AG08395 (cell line): ENCODE measurements at regions not wholly inside any gene's neighbourhood (a gene's known extent, or its start where the extent isn't known, plus 50 kb on each side); places are given as distances from the start of the nearest gene placed in this dataset.

Experiments used
- DNase-seq: peaks from one replicate; pipeline ENCODE4 v3.0.0; 2012; ENCODE audit warnings: mixed read lengths, low spot score

DNA sequence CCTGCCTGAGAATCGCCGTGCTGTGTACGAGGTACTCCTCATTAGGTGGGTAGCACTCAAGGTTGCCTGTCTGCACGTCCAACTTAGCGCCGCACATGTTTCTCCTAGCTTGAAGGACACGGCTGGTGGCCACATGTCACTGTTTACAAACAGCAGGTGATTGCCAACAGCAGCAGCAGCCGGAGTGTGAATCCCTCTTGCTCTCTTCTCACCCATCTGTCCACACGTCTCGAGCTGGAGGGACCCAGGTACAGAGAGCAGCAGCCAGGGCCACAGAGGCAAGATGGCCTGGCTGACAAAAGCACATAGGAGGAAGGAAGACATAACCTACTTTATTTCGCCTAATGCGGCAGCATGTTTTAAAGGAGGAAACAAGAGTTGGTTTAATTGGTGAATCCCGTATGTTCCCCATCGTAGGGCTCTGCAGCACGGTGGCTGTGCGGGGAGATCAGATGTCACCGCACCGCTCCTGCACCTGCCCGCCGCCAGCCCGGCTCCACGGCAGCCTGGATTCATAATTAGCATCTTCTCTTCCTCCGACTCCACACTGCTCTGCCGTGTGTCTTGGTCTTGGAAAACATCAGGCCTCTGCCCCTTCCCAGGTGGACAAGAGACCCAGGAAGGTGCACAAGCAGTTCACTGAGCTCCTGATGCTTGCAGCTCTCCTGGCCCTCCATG, 201.6 kb upstream of the IRX1 start:
- no peak for DNase-seq

DNA sequence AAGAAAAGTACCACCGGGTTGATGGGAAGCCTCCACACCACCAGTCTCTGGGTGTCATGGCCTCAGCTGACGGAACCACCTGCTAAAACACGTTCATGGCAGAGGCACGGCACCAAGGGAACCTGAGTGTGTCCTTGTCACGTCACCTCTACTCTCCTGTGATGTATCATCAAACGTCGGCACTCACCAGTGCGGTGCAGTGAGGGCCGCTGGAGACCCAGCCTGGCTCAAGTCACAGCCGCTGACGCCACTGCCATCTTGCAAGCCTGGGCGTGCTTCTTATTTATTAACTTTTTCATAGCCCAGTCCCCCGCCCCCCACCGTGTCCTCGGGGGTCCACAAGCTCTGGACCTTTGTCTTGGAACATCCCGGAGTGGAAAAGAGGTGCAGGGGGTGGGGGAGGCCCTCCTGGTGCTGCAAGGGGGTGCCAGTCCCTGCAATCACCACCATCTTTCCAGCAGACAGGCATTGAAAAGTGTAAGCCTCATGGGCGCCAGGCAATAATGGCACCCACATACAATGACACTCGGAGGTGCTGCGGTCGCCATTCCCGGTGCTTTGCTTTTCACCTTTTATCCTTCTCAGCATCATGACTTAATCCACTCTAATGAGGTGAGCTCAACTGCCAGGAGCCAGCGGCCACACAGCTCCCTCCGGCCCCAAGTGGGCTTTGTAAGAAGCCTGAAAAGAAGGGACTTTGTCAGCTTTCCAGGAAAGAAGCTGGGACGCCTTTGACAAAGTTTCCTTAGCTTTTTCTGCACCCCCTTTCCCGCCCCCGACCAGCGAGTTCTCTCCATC, 202.3 kb upstream of the IRX1 start:
- DNase-seq = no peak

DNA sequence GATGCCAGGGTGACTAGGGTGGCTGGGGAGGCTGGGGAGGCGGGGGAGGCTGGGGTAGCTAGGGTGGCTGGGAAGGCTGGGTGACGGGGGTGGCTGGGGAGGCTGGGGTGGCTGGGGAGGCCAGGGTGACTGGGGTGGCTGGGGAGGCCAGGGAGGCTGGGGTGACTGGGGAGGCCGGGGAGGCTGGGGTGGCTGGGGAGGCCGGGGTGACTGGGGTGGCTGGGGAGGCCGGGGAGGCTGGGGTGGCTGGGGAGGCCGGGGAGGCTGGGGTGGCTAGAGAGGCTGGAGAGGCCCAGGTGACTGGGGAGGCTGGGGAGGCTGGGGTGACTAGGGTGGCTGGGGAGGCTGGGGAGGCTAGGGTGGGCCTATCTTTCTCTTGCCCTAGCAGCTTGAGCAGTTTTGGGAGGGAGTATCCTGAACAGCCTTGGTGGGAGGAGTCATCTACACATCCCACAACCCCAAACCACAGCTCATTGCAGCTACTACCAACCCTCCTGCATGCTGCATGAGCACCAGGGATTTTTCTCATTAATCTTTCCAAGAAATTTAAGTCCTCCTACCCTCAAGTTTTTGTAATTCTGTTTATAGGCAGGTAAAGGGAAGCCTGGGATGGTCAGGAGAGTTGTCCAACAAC, 203.2 kb upstream of the IRX1 start:
- DNase-seq = peak; percentile 20

DNA sequence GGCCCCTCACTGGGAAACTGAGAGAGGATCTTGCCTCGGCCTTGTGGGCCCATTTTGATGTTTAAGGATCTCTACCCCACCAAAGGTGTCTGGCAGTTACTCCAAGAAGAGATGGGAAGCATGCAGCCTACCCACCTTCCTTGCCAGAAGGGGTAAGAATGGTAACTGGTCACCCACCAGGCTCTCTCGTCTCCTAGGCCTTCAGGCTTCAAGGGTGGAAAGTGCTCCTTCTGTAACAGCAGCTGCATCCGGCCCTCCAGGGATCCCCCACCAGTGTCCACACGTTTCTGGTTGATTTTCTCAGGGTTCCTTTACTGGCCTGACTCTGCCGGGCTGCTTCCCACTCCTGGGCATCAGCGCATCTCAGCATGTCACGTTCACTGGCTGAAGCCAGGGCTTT, 204.4 kb upstream of the IRX1 start:
- DNase-seq = no peak

DNA sequence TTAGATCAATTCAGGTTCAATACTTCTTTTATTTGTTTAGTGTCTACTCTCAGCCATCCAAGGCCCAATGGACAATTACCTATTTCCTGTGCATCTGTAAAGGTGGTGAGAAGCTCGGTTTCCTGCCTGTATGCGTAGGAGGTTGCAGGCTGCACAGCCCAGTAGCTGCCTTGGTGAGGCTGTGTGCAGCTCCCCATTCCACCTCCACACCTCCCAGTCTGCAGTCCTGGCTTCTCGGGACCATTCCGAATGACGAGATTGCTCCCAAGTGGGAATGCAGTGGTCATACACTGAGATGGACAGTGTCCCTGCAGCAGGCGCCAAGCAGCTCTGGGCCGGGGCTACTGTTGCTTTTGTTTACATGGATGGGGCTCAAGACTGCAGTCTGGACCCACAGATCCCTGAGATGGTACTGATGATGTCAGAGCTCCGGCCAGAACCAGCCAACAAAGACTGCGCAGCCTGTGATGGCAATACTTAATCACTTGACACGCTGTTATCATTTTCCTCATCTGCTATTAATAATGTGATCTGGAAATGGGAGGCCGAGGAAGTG, 206.1 kb upstream of the IRX1 start:
- no peak for DNase-seq

DNA sequence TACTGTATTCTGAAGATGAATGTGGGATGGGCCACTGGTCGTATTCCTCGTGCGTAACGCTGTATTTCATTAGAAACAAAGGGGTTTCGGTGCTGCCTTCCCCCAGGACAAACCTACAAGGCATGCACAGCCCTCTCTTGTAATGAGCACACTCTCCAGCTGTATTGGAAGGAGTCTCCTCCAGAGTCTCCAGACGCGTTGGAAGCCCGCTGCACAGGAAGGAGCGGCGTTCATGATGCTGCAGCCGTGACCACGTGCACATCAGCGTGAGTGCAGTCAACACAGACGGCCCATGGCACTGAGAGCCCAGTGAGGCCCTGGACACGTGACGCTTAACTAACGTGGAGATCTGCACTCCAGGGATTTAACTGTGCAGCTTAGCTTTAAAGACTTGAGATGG, 209.0 kb upstream of the IRX1 start:
- no peak for DNase-seq

DNA sequence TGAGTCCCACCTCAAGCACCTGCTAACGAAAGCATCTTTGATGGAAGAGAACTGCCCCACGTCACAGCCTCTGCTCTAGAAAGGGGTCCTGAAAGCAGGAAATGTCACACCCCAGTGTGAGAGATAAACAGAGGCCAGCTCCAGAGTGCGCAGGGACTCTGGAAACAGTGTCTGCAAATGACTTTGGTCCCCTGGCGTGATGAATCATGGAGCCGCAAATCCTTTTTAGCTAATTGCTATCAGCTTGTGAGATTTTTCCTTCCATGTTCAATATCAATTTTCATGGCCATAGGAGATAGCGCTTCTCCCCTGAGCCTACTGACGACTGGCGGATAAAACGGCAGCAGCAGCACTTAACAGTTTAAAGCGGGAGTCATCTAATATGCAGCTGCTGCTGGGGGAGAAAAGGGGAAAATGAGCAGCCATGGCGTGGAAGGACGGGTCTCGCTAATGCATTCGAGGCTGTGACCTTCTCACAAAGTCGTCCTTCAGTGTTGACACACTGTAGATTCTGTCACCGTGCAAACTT, 209.6 kb upstream of the IRX1 start:
- no peak for DNase-seq

DNA sequence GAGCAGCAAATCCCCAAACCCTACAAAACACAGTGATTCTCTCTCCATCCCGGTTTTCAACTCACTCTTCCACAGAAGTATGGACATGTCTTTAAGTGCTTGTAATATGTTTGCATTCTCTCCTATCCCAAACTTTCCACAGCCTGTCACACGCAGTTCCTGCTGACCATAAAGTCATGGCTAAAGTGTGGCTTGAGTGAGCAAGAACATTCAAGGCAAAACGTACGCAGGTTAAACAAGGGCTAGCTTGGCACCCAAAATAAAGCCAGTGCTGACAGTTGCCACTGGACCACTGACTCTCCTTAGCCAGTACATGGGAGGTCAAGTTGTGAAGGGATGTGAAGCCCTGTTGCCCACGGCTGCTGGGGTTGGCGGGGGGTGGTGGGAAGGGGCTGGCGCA, 211.1 kb upstream of the IRX1 start:
- DNase-seq = no peak

DNA sequence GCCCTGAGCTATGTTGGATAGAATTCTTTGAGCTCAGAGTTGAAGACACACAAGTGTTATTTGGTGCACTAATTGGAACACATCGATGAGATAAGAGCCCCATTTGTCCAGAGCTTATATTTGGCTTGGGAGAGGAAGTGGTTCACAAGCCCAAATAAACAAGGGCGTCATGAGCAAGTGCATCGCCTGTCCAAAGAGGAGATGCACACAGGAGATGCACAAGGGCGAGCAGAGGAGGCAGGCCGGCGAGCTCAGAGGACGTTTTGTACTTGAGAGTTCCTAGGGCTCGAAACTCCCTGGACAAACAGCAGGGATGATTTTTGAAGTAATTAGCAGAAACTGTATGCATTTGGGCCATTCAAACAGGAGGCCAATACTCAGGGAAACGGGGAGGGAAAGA, 212.8 kb upstream of the IRX1 start:
- DNase-seq = no peak

DNA sequence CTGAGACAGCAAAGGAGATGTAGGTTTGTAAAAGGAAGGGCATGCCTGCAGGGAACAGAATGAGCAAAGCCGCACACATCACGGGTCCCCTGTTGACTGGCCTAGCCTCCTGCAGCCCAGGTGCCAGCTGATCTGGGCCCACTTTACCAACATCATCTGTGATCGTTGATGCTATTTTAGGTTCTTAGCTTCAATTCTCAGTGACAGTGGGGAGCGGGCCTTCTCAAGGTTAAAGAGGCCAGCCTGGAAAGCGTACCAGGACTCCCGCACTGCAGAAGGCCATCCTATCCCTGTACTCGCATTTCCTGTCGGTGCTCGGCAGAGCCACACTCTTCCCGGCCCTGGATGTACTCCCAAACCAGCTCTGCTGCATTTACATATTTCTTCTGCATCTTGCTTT, 213.5 kb upstream of the IRX1 start:
- DNase-seq = no peak

DNA sequence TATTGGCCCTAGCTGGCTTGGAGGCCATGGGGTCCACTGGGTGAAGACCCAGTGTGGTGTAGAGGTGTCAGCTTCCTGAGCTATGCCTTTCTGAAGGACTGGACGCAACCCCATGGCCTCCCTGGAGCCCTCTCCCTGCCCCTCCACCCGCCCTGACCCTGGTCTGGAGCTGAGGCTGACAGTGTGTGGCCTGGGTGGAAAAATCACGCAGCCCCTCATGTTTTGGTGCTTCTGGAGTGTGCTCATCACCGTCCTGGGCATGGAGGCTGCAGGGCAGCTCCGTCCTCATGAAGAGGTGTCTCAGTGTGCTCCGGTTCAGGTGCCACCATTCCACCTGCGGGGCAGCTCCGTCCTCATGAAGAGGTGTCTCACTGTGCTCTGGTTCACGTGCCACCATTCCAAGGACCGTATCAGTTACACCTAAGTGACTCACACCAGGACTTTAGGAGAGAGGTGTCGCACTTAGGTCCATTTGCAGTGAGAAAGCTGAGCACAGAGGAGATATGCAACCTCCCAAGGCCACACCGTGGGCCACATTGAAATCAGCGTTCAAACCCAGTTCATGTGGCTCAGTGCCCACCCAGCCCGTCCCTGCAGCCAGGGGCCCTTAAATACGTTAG, 214.3 kb upstream of the IRX1 start:
- DNase-seq = no peak

DNA sequence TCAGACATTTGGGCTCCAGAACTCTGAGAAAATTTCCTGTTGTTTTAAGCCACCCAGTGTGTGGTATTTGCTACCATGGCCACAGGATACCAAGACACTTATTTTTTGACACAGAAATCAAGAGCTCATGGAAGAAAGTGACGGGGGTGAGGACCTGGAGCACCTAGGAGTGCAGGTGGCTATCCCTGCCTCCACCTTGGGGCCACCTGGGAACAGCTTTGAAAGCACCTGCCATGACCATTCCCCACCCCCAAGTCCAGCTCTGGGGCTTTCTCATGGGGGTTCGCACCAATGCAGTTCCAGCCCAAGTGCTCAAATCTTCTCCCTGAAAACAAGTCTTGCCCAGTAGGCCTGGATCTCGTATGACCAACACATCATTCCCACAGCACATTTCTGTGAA, 214.9 kb upstream of the IRX1 start:
- no peak for DNase-seq

DNA sequence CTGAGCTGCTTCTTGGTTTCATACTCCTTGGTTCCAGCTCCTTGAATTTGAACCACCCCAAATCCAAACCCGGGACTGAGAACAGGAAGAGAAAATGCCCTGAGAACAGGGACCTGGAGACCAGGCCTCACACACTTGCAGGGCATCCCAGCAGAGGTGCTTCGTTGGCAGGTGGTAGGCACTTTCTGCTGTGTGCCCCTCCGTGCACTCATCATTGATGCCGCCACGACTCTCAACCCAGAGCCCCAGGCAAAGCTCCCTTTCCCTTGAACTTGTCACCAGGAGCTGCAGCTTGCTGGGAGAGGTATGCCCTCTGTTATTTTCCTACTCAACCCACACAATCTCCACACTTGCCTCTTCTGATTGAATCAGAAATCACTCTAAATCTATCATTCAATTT, 217.8 kb upstream of the IRX1 start:
- DNase-seq = no peak

DNA sequence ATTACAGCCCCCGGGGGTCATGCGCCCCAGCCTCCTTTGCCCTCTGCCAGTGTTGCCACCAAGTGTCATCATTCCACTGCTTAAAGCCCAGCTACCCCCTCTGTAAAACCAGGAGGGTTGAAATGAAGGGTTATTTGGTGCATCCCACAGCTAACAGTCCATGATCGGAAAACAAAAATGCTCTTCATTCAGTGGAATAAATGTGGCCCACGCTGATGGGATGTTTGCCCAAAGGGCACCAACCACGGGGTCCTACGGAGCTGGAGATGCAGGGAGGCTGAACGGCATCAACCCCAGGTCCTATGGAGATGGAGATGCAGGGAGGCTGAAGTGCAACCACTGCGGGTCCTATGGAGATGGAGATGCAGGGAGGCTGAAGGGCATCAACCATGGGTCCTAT, 218.5 kb upstream of the IRX1 start:
- DNase-seq = no peak

DNA sequence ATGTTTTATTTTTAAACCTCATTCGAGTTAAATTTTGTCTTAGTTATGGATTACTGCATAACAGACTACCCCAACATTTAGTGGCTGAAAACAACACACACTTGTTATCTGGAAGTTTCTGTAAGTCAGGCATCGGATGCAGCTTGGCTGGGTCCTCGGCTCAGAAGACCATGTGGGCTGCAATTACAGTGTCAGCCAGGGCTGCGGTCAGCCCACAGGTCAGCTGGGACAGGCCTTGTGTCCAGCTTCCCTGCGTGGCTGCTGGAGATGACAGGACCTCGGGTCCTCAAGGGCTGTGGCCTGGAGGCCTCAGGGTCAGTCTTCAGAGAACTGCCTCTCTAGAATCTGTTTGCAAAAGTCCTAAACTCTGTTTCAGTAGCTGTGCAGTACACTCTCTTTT, 219.0 kb upstream of the IRX1 start:
- DNase-seq = no peak

DNA sequence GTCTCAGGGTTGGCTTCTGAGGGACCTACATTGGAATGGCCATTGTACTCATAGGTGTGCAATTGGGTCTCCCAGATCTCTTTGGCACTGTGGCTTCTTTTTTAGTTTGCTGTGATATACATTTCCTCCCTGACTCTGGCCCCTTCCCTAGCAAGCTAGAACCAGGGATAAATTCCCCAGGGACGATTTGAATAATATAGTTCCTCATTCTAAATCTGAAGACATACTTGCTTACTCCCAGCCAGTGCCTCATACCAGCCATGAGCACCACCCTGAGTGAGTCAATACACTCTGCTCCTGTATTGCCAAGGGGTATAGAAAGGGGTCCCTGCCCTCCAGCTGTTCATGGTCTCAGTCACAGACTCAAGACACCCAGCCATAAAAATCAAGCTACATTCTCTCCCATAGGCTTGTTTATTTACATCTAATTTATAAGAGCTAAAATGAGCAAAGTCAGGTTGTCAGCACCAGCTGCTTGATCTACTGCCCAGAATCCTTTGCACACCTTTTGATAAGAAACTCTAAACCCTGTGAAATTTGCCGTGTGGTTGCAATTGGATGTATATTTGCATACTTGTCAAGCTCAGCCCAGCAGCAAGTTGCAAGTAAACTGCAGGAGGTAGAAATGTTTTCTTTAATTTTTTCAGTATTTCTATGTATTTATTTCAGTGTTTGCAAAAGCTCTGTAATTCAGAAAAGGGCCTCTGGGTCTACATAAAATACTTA, 219.9 kb upstream of the IRX1 start:
- no peak for DNase-seq

DNA sequence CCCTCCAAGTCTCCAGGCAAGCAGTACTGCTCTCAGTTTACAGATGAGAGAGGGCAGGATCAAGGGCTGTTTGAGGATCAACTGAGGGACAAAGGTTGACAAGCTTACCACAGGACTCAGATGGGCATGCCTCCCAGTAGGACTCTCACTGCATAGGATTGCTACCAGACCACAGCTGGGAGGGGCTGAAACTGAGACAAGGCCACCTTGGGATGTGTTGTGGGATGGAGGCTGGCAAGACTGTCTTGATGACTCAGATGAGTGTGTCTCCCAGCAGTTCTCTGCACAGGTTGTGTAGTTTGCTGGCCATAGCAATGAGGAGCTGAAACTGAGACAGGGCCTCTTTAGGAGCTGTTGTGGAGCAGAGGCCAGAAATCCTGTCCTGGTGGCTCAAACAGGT, 222.2 kb upstream of the IRX1 start:
- no peak for DNase-seq

DNA sequence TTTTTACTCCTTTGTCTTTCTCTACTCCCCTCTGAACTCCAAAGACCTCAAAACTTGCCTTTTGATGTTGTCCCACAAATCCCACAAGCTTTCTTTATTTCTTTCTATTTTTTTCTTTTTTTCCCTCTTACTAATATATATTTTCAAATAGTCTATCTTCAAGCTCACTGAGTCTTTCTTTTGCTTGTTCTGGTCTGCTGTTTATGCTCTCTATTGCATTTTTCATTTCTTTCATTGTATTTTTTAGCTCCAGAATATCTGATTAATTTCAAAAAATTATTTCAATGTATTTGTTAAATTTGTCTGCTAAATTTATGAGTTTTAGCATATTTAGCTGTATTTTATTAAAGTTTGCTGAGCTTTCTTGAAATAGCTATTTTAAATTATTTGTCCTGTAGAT, 223.3 kb upstream of the IRX1 start:
- no peak for DNase-seq

DNA sequence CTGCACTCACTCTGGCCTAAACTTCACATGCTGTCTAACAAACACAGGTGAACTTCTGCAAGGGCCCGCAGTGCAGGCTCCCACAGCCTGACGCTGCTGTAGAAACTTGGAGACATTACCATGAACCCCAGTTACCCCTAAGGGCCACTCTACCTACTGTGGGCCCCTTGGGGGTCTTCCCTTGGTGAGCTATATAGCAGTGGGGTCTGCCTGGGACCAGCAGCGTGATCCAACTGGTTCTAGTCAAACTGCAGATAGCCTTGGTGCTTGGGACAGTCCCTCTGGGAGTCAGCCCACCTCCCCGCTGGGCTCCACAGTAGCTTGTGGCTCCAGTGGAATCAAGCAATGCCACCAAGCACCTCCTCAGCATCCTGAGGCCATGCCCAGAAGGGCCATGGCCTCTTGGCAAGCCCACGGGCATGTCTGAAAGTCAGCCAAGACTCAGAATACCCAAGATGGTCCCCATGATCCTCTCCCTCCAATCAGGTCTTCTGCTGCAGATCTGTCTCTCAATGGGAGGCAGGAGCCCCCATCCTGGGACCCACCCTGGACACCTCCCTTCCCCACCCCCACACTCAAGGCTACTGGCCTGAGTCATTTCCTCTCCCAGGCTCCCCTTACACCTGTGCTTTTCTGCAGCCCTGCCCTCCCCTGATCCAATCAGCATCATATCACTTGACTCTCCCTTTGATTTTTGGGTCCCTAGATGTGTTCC, 230.0 kb upstream of the IRX1 start:
- DNase-seq = no peak

DNA sequence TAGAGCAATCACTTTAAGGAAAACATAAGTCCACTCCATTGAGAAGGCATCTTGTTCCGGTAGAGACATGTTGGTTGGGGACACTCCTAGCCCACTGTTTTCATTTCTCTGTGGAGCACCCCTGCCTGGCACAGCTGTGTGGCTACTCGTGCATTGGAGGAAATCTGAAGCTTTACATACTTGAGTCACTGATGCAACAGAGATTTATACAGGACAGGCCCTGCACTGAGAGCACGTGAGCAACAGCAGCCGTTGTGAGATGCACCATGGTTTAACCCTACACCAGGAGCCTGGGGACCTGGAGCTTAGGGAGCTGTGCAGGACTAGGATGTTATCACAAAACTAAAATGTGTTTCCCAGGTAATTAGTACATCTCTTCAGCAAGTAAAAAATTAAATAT, 230.7 kb upstream of the IRX1 start:
- no peak for DNase-seq

DNA sequence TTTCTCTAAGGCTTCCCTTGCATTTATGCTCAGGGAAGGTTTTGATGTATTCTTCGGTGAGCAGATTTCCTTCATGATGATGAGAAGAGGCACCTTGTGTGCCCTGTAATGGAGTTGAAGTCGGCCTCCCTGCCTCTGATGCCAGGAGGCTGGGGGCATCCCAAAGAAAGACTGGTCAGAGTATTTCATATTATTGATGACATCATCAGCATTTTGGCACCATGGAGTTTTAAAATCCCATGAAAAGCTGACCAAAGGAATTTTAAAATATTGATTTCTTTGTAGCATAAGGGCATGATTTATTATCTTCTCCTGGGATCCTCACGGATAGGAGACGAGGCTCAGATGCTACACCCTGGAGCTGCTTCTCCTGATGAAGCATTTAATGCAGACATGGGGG, 231.2 kb upstream of the IRX1 start:
- DNase-seq = no peak
